B cell (primary cell): ENCODE measurements at regions not wholly inside any gene's neighbourhood (a gene's known extent, or its start where the extent isn't known, plus 50 kb on each side); places are given as distances from the start of the nearest gene placed in this dataset.

Source experiments
- ATAC-seq: fragments of 200-7000 bp; cut with Tn5 transposase; one replicate; pipeline ENCODE4 v1.10.0; 2021; ENCODE audit warnings: low read depth, mild to moderate bottlenecking, moderate number of reproducible peaks, moderate library complexity
- CTCF ChIA-PET: fragments of 350-600 bp; sonication (Branson Sonifier 250); formaldehyde crosslinking; loops from one replicate; lab custom pipeline; 2021; ENCODE audit warnings: antibody characterized with exemption, inconsistent platforms; lab: Charles Lee
- POLR2A ChIA-PET: fragments of 350-600 bp; sonication (Branson Sonifier 250); formaldehyde crosslinking; loops from one replicate; lab custom pipeline; 2021; ENCODE audit warnings: antibody characterized with exemption; lab: Charles Lee
- DNase-seq: peaks from one replicate; pipeline ENCODE4 v3.0.0; 2013
- H2AFZ ChIP-seq: 2 replicates; pipeline ENCODE4 v1.6.1; 2012; ENCODE audit warnings: mild to moderate bottlenecking, low read depth, low read length; ENCODE audit not compliant: insufficient read depth, poor library complexity, severe bottlenecking
- H3K27ac ChIP-seq, 2 donors: 1 replicate in 1 of 2; 2 replicates in 1 of 2; pipeline ENCODE4 v1.5.1; 2012 to 2013; ENCODE audit warnings: low read length in 2 of 2, mild to moderate bottlenecking in 2 of 2, moderate library complexity in 1 of 2
- H3K27me3 ChIP-seq, 4 experiments: fragments of 200-600 bp in 1 of 4; sonication (generic) in 1 of 4; replicated peaks in 1 of 4; 1 replicate in 2 of 4; 2 replicates in 2 of 4; pipeline versions ENCODE4 v1.6.1 to v1.7.0; 2013 to 2016; ENCODE audit warnings: low read length in 3 of 4, mild to moderate bottlenecking in 2 of 4, mixed read lengths in 1 of 4, moderate library complexity in 1 of 4; ENCODE audit not compliant: insufficient read depth in 4 of 4, control insufficient read depth in 3 of 4; ENCODE audit errors: control extremely low read depth in 1 of 4
- H3K36me3 ChIP-seq, 2 experiments: replicated peaks in 1 of 2; 1 replicate in 1 of 2; 2 replicates in 1 of 2; pipeline versions ENCODE4 v1.6.1 to v1.7.1; 2013; ENCODE audit warnings: low read length in 1 of 2; ENCODE audit not compliant: insufficient read depth in 2 of 2, control insufficient read depth in 1 of 2; ENCODE audit errors: control extremely low read depth in 1 of 2, extremely low read depth in 1 of 2
- H3K4me1 ChIP-seq, 2 donors: fragments of 200-600 bp in 1 of 2; sonication (generic) in 1 of 2; 1 replicate in 1 of 2; 2 replicates in 1 of 2; pipeline versions ENCODE4 v1.5.1 to v1.6.1; 2013 to 2017; ENCODE audit warnings: low read length in 2 of 2; ENCODE audit not compliant: control insufficient read depth in 2 of 2, insufficient read depth in 2 of 2
- H3K4me2 ChIP-seq: replicated peaks from 2 replicates; pipeline ENCODE3; 2012; ENCODE audit warnings: mild to moderate bottlenecking, low read depth, low read length; ENCODE audit not compliant: poor library complexity, severe bottlenecking
- H3K4me3 ChIP-seq, 5 experiments: fragments of 200-600 bp in 1 of 5; sonication (generic) in 1 of 5; 1 replicate in 3 of 5; 2 replicates in 2 of 5; pipeline versions ENCODE4 v1.5.1 to v1.7.0; 2011 to 2016; ENCODE audit warnings: low read length in 4 of 5, mild to moderate bottlenecking in 4 of 5, low read depth in 2 of 5, control low read depth in 1 of 5, moderate library complexity in 1 of 5; ENCODE audit not compliant: insufficient read depth in 1 of 5; ENCODE audit errors: control extremely low read depth in 1 of 5, extremely low read depth in 1 of 5
- H3K79me2 ChIP-seq: fragments of 200-600 bp; sonication (generic); one replicate; pipeline ENCODE4 v1.6.0; 2016; ENCODE audit warnings: low read length; ENCODE audit not compliant: control insufficient read depth, insufficient read depth
- H3K9ac ChIP-seq: fragments of 200-600 bp; sonication (generic); 2 replicates; pipeline ENCODE4 v1.6.1; 2017; ENCODE audit warnings: mild to moderate bottlenecking, low read length, moderate library complexity
- H3K9me3 ChIP-seq, 3 donors: one replicate each; pipeline versions ENCODE4 v1.6.1 to v1.7.1; 2013; ENCODE audit warnings: low read length in 2 of 3; ENCODE audit not compliant: control insufficient read depth in 2 of 3, insufficient read depth in 1 of 3; ENCODE audit errors: control extremely low read depth in 1 of 3
- H4K20me1 ChIP-seq: 2 replicates; pipeline ENCODE4 v1.6.0; 2012; ENCODE audit warnings: mild to moderate bottlenecking, low read length; ENCODE audit not compliant: insufficient read depth, control insufficient read depth, poor library complexity, severe bottlenecking
- H3K27ac Mint-ChIP-seq: one replicate; pipeline ENCODE4 v1.8.0; 2021; ENCODE audit warnings: mixed read lengths
- H3K27me3 Mint-ChIP-seq: one replicate; pipeline ENCODE4 v1.8.0; 2021; ENCODE audit warnings: mixed read lengths
- H3K4me1 Mint-ChIP-seq: one replicate; pipeline ENCODE4 v1.8.0; 2021; ENCODE audit warnings: mixed read lengths
- H3K4me3 Mint-ChIP-seq: one replicate; pipeline ENCODE4 v1.8.0; 2021; ENCODE audit warnings: mixed read lengths
- H3K9me3 Mint-ChIP-seq: one replicate; pipeline ENCODE4 v1.8.0; 2022; ENCODE audit warnings: mixed read lengths; ENCODE audit not compliant: insufficient read depth
- EZH2 ChIP-seq: IDR thresholded peaks from 2 replicates; pipeline ENCODE4 v1.6.1; 2012; ENCODE audit warnings: borderline replicate concordance, low read depth, mild to moderate bottlenecking, moderate library complexity, low read length; ENCODE audit not compliant: insufficient read depth, poor library complexity, severe bottlenecking
- WGBS: methylation state at CpG from one replicate; pipeline ENCODE4 v1.1.5; 2013; ENCODE audit warnings: missing lambda C conversion rate; ENCODE audit not compliant: insufficient coverage; 5-methylcytosine and 5-hydroxymethylcytosine counted together
- intact Hi-C: fragments of 100-400 bp; cut with micrococcal nuclease; formaldehyde crosslinking; loops from one replicate; pipeline ENCODE4 v1.10.0; 2022
- TF ChIP-seq, protein P1 (sequence below): fragments of 200-600 bp; IDR thresholded peaks from one replicate; pipeline ENCODE4 v1.8.0; 2022; ENCODE audit warnings: antibody characterized with exemption, mild to moderate bottlenecking

DNA sequence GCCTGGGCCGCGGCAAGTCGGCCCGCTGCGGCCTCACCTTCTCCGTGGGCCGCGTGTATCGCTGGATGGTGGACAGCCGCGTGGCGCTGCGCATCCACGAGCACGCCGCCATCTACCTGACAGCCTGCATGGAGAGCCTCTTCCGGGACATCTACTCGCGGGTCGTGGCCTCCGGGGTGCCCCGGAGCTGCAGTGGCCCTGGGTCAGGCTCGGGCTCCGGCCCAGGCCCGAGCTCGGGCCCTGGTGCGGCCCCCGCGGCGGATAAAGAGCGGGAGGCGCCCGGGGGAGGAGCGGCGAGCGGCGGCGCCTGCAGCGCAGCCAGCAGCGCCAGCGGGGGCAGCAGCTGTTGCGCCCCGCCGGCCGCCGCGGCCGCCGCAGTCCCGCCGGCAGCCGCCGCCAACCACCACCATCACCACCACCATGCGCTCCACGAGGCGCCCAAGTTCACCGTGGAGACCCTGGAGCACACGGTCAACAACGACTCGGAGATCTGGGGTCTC, 226.2 kb upstream of the CRY1 start:
- peaks cover 0 to 76% (median 45%) of the 10 kb centered on the region in 4 experiments for H3K27me3 ChIP-seq
- no peak for ATAC-seq
- peak overlapping the region; percentile 88 for H3K4me3 Mint-ChIP-seq
- ChIA-PET CTCF (no interaction called here), POLR2A (no interaction called here)
- peaks cover 43 to 52% of the 10 kb centered on the region in 2 donors for H3K4me1 ChIP-seq
- no peak overlapping the region for H3K27ac ChIP-seq
- WGBS = 2% methylated on average over 58 of the region's 60 CpGs
- no peak overlapping the region for H3K27ac Mint-ChIP-seq
- no peaks in the 10 kb centered on the region for H3K79me2 ChIP-seq
- no peaks in the 10 kb centered on the region for H3K9me3 Mint-ChIP-seq
- TF ChIP-seq EZH2 = no peak
- TF ChIP-seq, protein P1, sequence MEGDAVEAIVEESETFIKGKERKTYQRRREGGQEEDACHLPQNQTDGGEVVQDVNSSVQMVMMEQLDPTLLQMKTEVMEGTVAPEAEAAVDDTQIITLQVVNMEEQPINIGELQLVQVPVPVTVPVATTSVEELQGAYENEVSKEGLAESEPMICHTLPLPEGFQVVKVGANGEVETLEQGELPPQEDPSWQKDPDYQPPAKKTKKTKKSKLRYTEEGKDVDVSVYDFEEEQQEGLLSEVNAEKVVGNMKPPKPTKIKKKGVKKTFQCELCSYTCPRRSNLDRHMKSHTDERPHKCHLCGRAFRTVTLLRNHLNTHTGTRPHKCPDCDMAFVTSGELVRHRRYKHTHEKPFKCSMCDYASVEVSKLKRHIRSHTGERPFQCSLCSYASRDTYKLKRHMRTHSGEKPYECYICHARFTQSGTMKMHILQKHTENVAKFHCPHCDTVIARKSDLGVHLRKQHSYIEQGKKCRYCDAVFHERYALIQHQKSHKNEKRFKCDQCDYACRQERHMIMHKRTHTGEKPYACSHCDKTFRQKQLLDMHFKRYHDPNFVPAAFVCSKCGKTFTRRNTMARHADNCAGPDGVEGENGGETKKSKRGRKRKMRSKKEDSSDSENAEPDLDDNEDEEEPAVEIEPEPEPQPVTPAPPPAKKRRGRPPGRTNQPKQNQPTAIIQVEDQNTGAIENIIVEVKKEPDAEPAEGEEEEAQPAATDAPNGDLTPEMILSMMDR = no peak
- H3K9ac ChIP-seq = peak overlapping the region; percentile 50
- H3K27me3 Mint-ChIP-seq = peaks cover 74% of the 10 kb centered on the region
- no peaks in the 10 kb centered on the region for H3K36me3 ChIP-seq
- peaks cover 0 to 9% (median 0%) of the 10 kb centered on the region in 3 donors for H3K9me3 ChIP-seq
- H3K4me3 ChIP-seq = peak overlapping the region; percentile 19 to 46 (median 44)
- intact Hi-C loops = no loop called here
- H4K20me1 ChIP-seq = no peaks in the 10 kb centered on the region
- peaks cover 33% of the 10 kb centered on the region for H3K4me1 Mint-ChIP-seq
- DNase-seq = peak; percentile 28
- H3K4me2 ChIP-seq = peak overlapping the region; percentile 86
- H2AFZ ChIP-seq = peak overlapping the region; percentile 47

DNA sequence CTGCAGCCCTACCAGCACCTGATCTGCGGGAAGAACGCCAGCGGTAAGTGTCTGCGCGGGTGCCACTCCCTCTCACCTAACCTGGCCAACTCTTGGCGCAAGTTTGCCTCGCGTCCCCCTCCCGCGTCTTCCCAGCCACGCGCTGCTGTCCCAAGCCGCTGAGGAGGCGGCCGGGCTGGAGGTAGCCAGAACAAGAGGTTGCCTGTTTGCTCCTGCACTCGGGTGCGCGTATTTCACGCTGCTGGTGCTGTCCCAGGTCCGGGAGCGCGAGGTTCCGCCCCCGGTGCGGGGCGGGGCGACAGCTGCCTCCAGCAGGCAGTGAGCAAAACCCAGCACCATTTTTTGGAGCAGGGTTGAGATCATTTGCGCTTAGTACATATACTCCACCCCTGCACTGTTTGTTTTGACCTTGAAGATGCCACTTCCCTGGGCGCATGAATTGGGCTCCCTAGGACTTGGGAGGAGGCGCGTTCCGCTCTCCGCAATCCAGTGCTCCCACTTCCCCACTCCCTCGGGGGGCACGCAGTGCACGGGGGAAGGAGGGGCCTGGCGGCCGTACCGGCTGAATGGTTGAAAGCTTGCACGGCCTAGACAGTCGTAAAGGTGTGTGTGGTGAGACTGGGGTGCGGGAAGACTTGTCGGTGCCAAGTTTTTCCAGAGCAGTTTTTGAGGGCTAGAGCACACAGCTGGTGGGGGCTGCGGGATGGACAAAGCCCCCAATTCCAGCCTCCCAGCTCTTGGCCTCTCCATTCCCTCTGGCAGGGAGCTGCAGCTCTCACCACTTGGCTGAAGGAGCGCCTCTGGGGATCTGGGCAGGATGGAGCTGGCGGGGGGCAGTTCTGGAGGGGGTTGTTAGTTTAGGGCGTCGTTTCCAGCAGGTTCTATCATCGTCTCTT, 226.9 kb upstream of the CRY1 start:
- Histone ChIP-seq H3K4me1 (peaks cover 43 to 52% of the 10 kb centered on the region in 2 donors), H3K36me3 (no peaks in the 10 kb centered on the region), H3K9me3 (peaks cover 0 to 9% (median 0%) of the 10 kb centered on the region in 3 donors), H3K4me2 (peak overlapping the region; percentile 86), H3K4me3 (peak overlapping the region; percentile 19 to 46 (median 42)), H3K79me2 (no peaks in the 10 kb centered on the region), H3K27ac (no peak overlapping the region), H2AFZ (peak overlapping the region; percentile 56), H3K9ac (peak overlapping the region; percentile 39), H3K27me3 (peaks cover 0 to 80% (median 43%) of the 10 kb centered on the region in 4 experiments), H4K20me1 (no peaks in the 10 kb centered on the region)
- TF ChIP-seq, protein P1 = no peak
- TF ChIP-seq EZH2 = no peak
- ChIA-PET POLR2A (no interaction called here), CTCF (no interaction called here)
- WGBS = under 1% methylated on average over 39 of the region's 49 CpGs
- intact Hi-C loops = no loop called here
- peak overlapping the region; percentile 88 for H3K4me3 Mint-ChIP-seq
- peaks cover 33% of the 10 kb centered on the region for H3K4me1 Mint-ChIP-seq
- ATAC-seq (peak; percentile 32), DNase-seq (peak; percentile 50)
- H3K27me3 Mint-ChIP-seq = peaks cover 74% of the 10 kb centered on the region
- H3K27ac Mint-ChIP-seq = no peak overlapping the region
- no peaks in the 10 kb centered on the region for H3K9me3 Mint-ChIP-seq
